Stomach (tissue), 8 donors: ENCODE measurements at regions not wholly inside any gene's neighbourhood (a gene's known extent, or its start where the extent isn't known, plus 50 kb on each side); places are given as distances from the start of the nearest gene placed in this dataset.

Source experiments
- DNase-seq, 2 donors: peaks; one replicate each; pipeline versions ENCODE4 v3.0.0 to v3.0.0-alpha.2; 2013 to 2019
- H3K27ac ChIP-seq, 5 donors: fragments of 200-600 bp in 4 of 5; sonication (generic) in 4 of 5; one replicate each; pipeline ENCODE4 v1.5.1; 2013 to 2019; ENCODE audit warnings: mild to moderate bottlenecking in 1 of 5, moderate library complexity in 1 of 5
- H3K27me3 ChIP-seq, 3 donors: fragments of 200-600 bp; sonication (generic); one replicate each; pipeline ENCODE4 v1.5.1; 2017 to 2019; ENCODE audit warnings: mixed run types in 1 of 3
- H3K36me3 ChIP-seq, 4 donors: fragments of 200-600 bp; sonication (generic); 1 replicate in 3 of 4; 2 replicates in 1 of 4; pipeline ENCODE4 v1.5.1; 2016 to 2019
- H3K4me1 ChIP-seq, 4 donors: fragments of 200-600 bp; sonication (generic); one replicate each; pipeline ENCODE4 v1.5.1; 2016 to 2019
- H3K4me3 ChIP-seq, 4 donors: fragments of 200-600 bp; sonication (generic) in 3 of 4; one replicate each; pipeline ENCODE4 v1.5.1; 2016 to 2019; ENCODE audit warnings: mild to moderate bottlenecking in 1 of 4
- H3K9me3 ChIP-seq, 4 donors: fragments of 200-600 bp; sonication (generic); one replicate each; pipeline ENCODE4 v1.5.1; 2016 to 2019
- CTCF ChIP-seq, 7 experiments: fragments of 450-650 bp in 4 of 7; fragments of 200-600 bp in 3 of 7; sonication (generic) in 3 of 7; IDR thresholded peaks; one replicate each; pipeline ENCODE4 v1.5.1; 2016 to 2019; ENCODE audit warnings: antibody characterized with exemption in 7 of 7, control low read depth in 2 of 7, mild to moderate bottlenecking in 1 of 7
- EP300 ChIP-seq: sonication (generic); formaldehyde crosslinking; IDR thresholded peaks from one replicate; pipeline ENCODE4 v1.6.1; 2017; ENCODE audit warnings: antibody characterized with exemption
- POLR2A ChIP-seq, 4 donors: fragments of 450-650 bp; IDR thresholded peaks; one replicate each; pipeline ENCODE4 v1.6.1; 2016; ENCODE audit warnings: antibody characterized with exemption in 4 of 4, control low read depth in 2 of 4, mild to moderate bottlenecking in 1 of 4, moderate library complexity in 1 of 4
- POLR2AphosphoS5 ChIP-seq, 3 donors: sonication (generic); formaldehyde crosslinking; IDR thresholded peaks; one replicate each; pipeline ENCODE4 v1.6.1; 2016; ENCODE audit warnings: antibody characterized with exemption in 3 of 3
- whole genome bisulfite sequencing, 5 donors: extraction: QIAGEN DNeasy Blood & Tissue Kit in 3 of 5; methylation state at CpG; one replicate each; pipeline versions ENCODE4 v1.1.5 to v1.1.7; 2013 to 2018; 5-methylcytosine and 5-hydroxymethylcytosine counted together
- intact Hi-C: fragments of 100-400 bp; cut with DNase I; formaldehyde crosslinking; loops from one replicate; pipeline ENCODE4 v1.15.1; 2023; ENCODE audit warnings: low total_unique reads
- donor health status: healthy with polysubstance abuse.
- donor health status: Bipolar disorder and iron deficiency.
- donor health status: healthy.

DNA sequence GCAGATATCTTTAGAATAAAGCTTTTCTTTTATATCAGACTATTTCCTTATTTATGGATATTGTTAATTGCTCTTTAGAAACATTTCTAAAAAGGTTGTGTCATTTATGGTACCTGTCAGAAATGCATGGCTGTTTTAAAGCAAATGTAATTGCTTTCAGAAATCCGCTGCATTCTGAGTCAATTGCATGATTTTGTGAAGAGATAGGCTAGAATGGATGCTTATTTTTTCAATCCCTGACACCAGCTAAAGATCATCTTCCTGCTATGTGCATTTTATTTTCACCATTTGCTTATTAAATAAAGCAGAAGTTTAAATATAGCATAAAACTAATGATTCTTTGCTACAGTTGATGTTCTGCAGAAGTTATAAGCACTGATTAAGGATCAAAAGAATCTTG, 170.2 kb upstream of the C9orf72 start:
- WGBS, 5 donors, result 79 to 90% (median 85%) methylated on average over 1 of the region's 1 CpG
- H3K36me3 ChIP-seq, result no peaks in the 10 kb centered on the region
- no peak for DNase-seq
- no peaks in the 10 kb centered on the region for H3K4me1 ChIP-seq
- H3K27me3 ChIP-seq, result no peaks in the 10 kb centered on the region
- no peak overlapping the region for H3K4me3 ChIP-seq
- no peak overlapping the region for H3K27ac ChIP-seq
- intact Hi-C loops, result no loop called here
- peaks cover 0 to 16% (median 6%) of the 10 kb centered on the region in 4 donors for H3K9me3 ChIP-seq
- no peak for TF ChIP-seq CTCF (IDR thresholded peaks at IDR 0.05)
- TF ChIP-seq POLR2AphosphoS5 (IDR thresholded peaks at IDR 0.05), result no peak
- no peak for TF ChIP-seq EP300
- no peak for TF ChIP-seq POLR2A (IDR thresholded peaks at IDR 0.05)

DNA sequence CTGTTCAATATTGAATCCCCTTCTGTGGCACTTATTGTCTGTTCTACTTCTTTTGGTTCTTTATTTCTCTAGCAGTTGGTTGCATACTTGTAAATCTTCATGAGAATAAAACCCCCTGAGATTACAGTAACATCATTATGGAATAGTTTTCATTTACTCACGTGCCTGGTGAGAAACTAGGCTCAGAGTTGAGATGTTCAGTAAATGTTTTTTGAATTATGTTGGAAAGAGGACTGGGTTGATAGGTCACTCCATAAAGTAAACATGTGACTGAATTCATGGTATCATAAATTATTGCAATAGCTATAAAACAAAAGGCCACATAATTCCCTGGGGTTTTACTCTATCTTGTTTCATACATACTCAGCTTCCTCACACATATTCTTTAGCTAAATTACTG, 174.2 kb upstream of the C9orf72 start:
- DNase-seq, result no peak
- WGBS, 5 donors, result 39 to 56% (median 47%) methylated on average over 1 of the region's 1 CpG
- TF ChIP-seq CTCF (IDR thresholded peaks at IDR 0.05) (no peak), EP300 (no peak), POLR2AphosphoS5 (IDR thresholded peaks at IDR 0.05) (no peak), POLR2A (IDR thresholded peaks at IDR 0.05) (no peak)
- no peak overlapping the region for H3K4me3 ChIP-seq
- H3K9me3 ChIP-seq, result no peaks in the 10 kb centered on the region
- H3K27me3 ChIP-seq, result no peaks in the 10 kb centered on the region
- H3K36me3 ChIP-seq, result no peaks in the 10 kb centered on the region
- H3K4me1 ChIP-seq, result no peaks in the 10 kb centered on the region
- intact Hi-C loops, result no loop called here
- no peak overlapping the region for H3K27ac ChIP-seq

GRCh38 chr9:27749838-27750237, 176.6 kb upstream of the C9orf72 start:
- intact Hi-C loops, result no loop called here
- DNase-seq, result no peak
- no peak overlapping the region for H3K4me3 ChIP-seq
- no peak overlapping the region for H3K27ac ChIP-seq
- H3K36me3 ChIP-seq, result no peaks in the 10 kb centered on the region
- H3K4me1 ChIP-seq, result no peaks in the 10 kb centered on the region
- TF ChIP-seq CTCF (IDR thresholded peaks at IDR 0.05) (no peak), POLR2A (IDR thresholded peaks at IDR 0.05) (no peak), POLR2AphosphoS5 (IDR thresholded peaks at IDR 0.05) (no peak), EP300 (no peak)
- 62 to 75% (median 66%) methylated on average over 2 of the region's 2 CpGs for WGBS, 5 donors
- no peaks in the 10 kb centered on the region for H3K27me3 ChIP-seq
- no peaks in the 10 kb centered on the region for H3K9me3 ChIP-seq

GRCh38 chr9:27750566-27750965, 177.3 kb upstream of the C9orf72 start:
- 87 to 92% (median 89%) methylated on average over 3 of the region's 3 CpGs for WGBS, 5 donors
- no peak overlapping the region for H3K4me3 ChIP-seq
- DNase-seq, result no peak
- H3K27ac ChIP-seq, result no peak overlapping the region
- H3K36me3 ChIP-seq, result no peaks in the 10 kb centered on the region
- TF ChIP-seq POLR2A (IDR thresholded peaks at IDR 0.05) (no peak), CTCF (IDR thresholded peaks at IDR 0.05) (no peak), POLR2AphosphoS5 (IDR thresholded peaks at IDR 0.05) (no peak), EP300 (no peak)
- no peaks in the 10 kb centered on the region for H3K27me3 ChIP-seq
- H3K9me3 ChIP-seq, result no peaks in the 10 kb centered on the region
- intact Hi-C loops, result no loop called here
- H3K4me1 ChIP-seq, result no peaks in the 10 kb centered on the region
